GM12892 (cell line): ENCODE measurements at regions not wholly inside any gene's neighbourhood (a gene's known extent, or its start where the extent isn't known, plus 50 kb on each side); places are given as distances from the start of the nearest gene placed in this dataset.

Experiments
- POLR2A ChIP-seq: IDR thresholded peaks from 2 replicates; pipeline ENCODE4 v1.6.1; 2011; ENCODE audit warnings: low read depth, low read length, control low read depth
- POLR2AphosphoS5 ChIP-seq: IDR thresholded peaks from 2 replicates; pipeline ENCODE4 v1.6.1; 2011; ENCODE audit warnings: low read depth, low read length, control low read depth
- TAF1 ChIP-seq: IDR thresholded peaks from 2 replicates; pipeline ENCODE4 v1.6.1; 2011; ENCODE audit warnings: low read depth, mild to moderate bottlenecking, control low read depth, low read length, borderline replicate concordance

DNA sequence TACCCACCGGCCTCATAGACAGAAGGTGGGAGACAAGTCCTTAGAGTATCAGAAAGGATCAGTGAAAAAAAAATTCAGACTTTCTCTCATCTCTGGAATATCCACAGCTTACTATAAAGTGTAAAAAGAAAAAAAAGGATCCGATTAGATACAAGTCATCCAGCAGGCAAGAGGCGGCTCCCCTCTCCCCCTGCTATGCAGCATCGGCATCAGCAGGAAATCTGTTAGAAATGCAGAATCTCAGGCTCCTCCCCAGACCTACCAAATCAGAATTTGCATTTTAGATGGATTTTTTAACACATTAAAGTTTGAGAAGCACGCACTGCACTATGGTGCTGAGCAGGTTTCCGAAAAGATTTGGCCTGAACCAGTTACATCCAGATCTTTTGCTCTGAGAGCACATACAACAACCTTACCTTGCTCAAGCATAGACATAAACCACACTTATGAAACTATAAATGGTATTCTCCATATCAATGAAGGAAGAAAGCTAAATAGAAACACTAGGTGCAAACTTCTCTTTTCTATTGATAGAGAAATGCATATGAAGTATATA is 117.0 kb upstream of the POU3F2 start:
- TF ChIP-seq POLR2A (no peak), TAF1 (no peak), POLR2AphosphoS5 (no peak)
